DND-41 (cell line): ENCODE measurements at regions not wholly inside any gene's neighbourhood (a gene's known extent, or its start where the extent isn't known, plus 50 kb on each side); places are given as distances from the start of the nearest gene placed in this dataset.

Source experiments
- EZH2 ChIP-seq: IDR thresholded peaks from 3 replicates; pipeline ENCODE4 v1.6.1; 2012; ENCODE audit warnings: borderline replicate concordance, low read depth, mild to moderate bottlenecking, moderate library complexity, low read length, inconsistent platforms; ENCODE audit not compliant: severe bottlenecking
- TF ChIP-seq, protein P1 (sequence below): IDR thresholded peaks from 2 replicates; pipeline ENCODE4 v1.5.1; 2012; ENCODE audit warnings: borderline replicate concordance, low read length, moderate library complexity, mild to moderate bottlenecking; ENCODE audit not compliant: poor library complexity, severe bottlenecking; ENCODE audit errors: extremely low read depth

- TF ChIP-seq, protein P1, sequence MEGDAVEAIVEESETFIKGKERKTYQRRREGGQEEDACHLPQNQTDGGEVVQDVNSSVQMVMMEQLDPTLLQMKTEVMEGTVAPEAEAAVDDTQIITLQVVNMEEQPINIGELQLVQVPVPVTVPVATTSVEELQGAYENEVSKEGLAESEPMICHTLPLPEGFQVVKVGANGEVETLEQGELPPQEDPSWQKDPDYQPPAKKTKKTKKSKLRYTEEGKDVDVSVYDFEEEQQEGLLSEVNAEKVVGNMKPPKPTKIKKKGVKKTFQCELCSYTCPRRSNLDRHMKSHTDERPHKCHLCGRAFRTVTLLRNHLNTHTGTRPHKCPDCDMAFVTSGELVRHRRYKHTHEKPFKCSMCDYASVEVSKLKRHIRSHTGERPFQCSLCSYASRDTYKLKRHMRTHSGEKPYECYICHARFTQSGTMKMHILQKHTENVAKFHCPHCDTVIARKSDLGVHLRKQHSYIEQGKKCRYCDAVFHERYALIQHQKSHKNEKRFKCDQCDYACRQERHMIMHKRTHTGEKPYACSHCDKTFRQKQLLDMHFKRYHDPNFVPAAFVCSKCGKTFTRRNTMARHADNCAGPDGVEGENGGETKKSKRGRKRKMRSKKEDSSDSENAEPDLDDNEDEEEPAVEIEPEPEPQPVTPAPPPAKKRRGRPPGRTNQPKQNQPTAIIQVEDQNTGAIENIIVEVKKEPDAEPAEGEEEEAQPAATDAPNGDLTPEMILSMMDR, result no peak
- no peak for TF ChIP-seq EZH2
Observed at GRCh38 chr1:78755986-78756385, 106.4 kb downstream of the IFI44 start.
